ENCODE measurements at regions not wholly inside any gene's neighbourhood (a gene's known extent, or its start where the extent isn't known, plus 50 kb on each side); places are given as distances from the start of the nearest gene placed in this dataset.

- Histone ChIP-seq H3K27ac (ENCODE audit: insufficient read depth, low read length) (no peak overlapping the region), H3K79me2 (ENCODE audit: control insufficient read depth, insufficient read depth, low read length) (no peaks in the 10 kb centered on the region), H3K27me3 (ENCODE audit: control insufficient read depth, insufficient read depth, low read length) (no peaks in the 10 kb centered on the region), H3K4me2 (ENCODE audit: extremely low read depth, insufficient read depth, low read length) (no peak overlapping the region), H3K4me3 (replicated peaks in 1 of 4; ENCODE audit: control extremely low read depth in 1 of 4, insufficient read depth in 1 of 4, low read depth in 3 of 4, low read length in 4 of 4) (no peak overlapping the region), H3K9ac (ENCODE audit: insufficient read depth, low read length) (no peak overlapping the region), H2AFZ (ENCODE audit: low read length) (no peak overlapping the region), H3K9me3 (ENCODE audit: control insufficient read depth, insufficient read depth, low read depth, low read length) (no peaks in the 10 kb centered on the region), H4K20me1 (ENCODE audit: control insufficient read depth, extremely low read depth, insufficient read depth, low read length) (no peaks in the 10 kb centered on the region), H3K4me1 (ENCODE audit: control insufficient read depth, extremely low read depth, insufficient read depth, low read length) (no peaks in the 10 kb centered on the region), H3K36me3 (ENCODE audit: control insufficient read depth, insufficient read depth, low read length) (no peaks in the 10 kb centered on the region)
- peak; percentile 1 to 93 for DNase-seq (ENCODE audit: low read depth in 2 of 2)
- TF ChIP-seq EZH2 (IDR thresholded peaks at IDR 0.05; ENCODE audit: low read length, missing control alignments) (no peak), CTCF (conservative IDR thresholded peaks at IDR 0.05 in 1 of 2, IDR thresholded peaks at IDR 0.05 in 1 of 2; ENCODE audit: low read depth in 1 of 2, low read length in 2 of 2) (no peak)
These were observed 122.0 kb upstream of the NRSN1 start for GRCh38 chr6:24004062-24004461.

- no peaks in the 10 kb centered on the region for H3K27me3 ChIP-seq (ENCODE audit: control insufficient read depth, insufficient read depth, low read length)
- peak in 1 of 2 donors; percentile 77 for DNase-seq (ENCODE audit: low read depth in 2 of 2)
- H3K4me3 ChIP-seq (replicated peaks in 1 of 4; ENCODE audit: control extremely low read depth in 1 of 4, insufficient read depth in 1 of 4, low read depth in 3 of 4, low read length in 4 of 4) = no peak overlapping the region
- no peak overlapping the region for H3K9ac ChIP-seq (ENCODE audit: insufficient read depth, low read length)
- H2AFZ ChIP-seq (ENCODE audit: low read length) = no peak overlapping the region
- H3K36me3 ChIP-seq (ENCODE audit: control insufficient read depth, insufficient read depth, low read length) = no peaks in the 10 kb centered on the region
- H3K4me1 ChIP-seq (ENCODE audit: control insufficient read depth, extremely low read depth, insufficient read depth, low read length) = no peaks in the 10 kb centered on the region
- H3K27ac ChIP-seq (ENCODE audit: insufficient read depth, low read length) = no peak overlapping the region
- no peaks in the 10 kb centered on the region for H3K9me3 ChIP-seq (ENCODE audit: control insufficient read depth, insufficient read depth, low read depth, low read length)
- H3K79me2 ChIP-seq (ENCODE audit: control insufficient read depth, insufficient read depth, low read length) = no peaks in the 10 kb centered on the region
- H3K4me2 ChIP-seq (ENCODE audit: extremely low read depth, insufficient read depth, low read length) = no peak overlapping the region
- H4K20me1 ChIP-seq (ENCODE audit: control insufficient read depth, extremely low read depth, insufficient read depth, low read length) = no peaks in the 10 kb centered on the region
- TF ChIP-seq EZH2 (IDR thresholded peaks at IDR 0.05; ENCODE audit: low read length, missing control alignments) (no peak), CTCF (conservative IDR thresholded peaks at IDR 0.05 in 1 of 2, IDR thresholded peaks at IDR 0.05 in 1 of 2; ENCODE audit: low read depth in 1 of 2, low read length in 2 of 2) (no peak)
These were observed 121.4 kb upstream of the NRSN1 start for GRCh38 chr6:24004659-24005058.

- H3K79me2 ChIP-seq (ENCODE audit: control insufficient read depth, insufficient read depth, low read length) = no peaks in the 10 kb centered on the region
- no peak for TF ChIP-seq CTCF (conservative IDR thresholded peaks at IDR 0.05 in 1 of 2, IDR thresholded peaks at IDR 0.05 in 1 of 2; ENCODE audit: low read depth in 1 of 2, low read length in 2 of 2)
- TF ChIP-seq EZH2 (IDR thresholded peaks at IDR 0.05; ENCODE audit: low read length, missing control alignments) = no peak
- H3K27ac ChIP-seq (ENCODE audit: insufficient read depth, low read length) = no peak overlapping the region
- no peak overlapping the region for H3K4me3 ChIP-seq (replicated peaks in 1 of 4; ENCODE audit: control extremely low read depth in 1 of 4, insufficient read depth in 1 of 4, low read depth in 3 of 4, low read length in 4 of 4)
- no peak for DNase-seq (ENCODE audit: low read depth in 2 of 2)
- no peak overlapping the region for H2AFZ ChIP-seq (ENCODE audit: low read length)
- H3K27me3 ChIP-seq (ENCODE audit: control insufficient read depth, insufficient read depth, low read length) = no peaks in the 10 kb centered on the region
- no peaks in the 10 kb centered on the region for H3K36me3 ChIP-seq (ENCODE audit: control insufficient read depth, insufficient read depth, low read length)
- H4K20me1 ChIP-seq (ENCODE audit: control insufficient read depth, extremely low read depth, insufficient read depth, low read length) = no peaks in the 10 kb centered on the region
- H3K4me2 ChIP-seq (ENCODE audit: extremely low read depth, insufficient read depth, low read length) = no peak overlapping the region
- no peak overlapping the region for H3K9ac ChIP-seq (ENCODE audit: insufficient read depth, low read length)
- H3K9me3 ChIP-seq (ENCODE audit: control insufficient read depth, insufficient read depth, low read depth, low read length) = no peaks in the 10 kb centered on the region
- no peaks in the 10 kb centered on the region for H3K4me1 ChIP-seq (ENCODE audit: control insufficient read depth, extremely low read depth, insufficient read depth, low read length)
These were observed 119.8 kb upstream of the NRSN1 start for GRCh38 chr6:24006254-24006653.
